ENCODE measurements at regions not wholly inside any gene's neighbourhood (a gene's known extent, or its start where the extent isn't known, plus 50 kb on each side); places are given as distances from the start of the nearest gene placed in this dataset.

- TF ChIP-seq CTCF (conservative IDR thresholded peaks at IDR 0.05; ENCODE audit: low read depth, low read length) (no peak), EZH2 (IDR thresholded peaks at IDR 0.05; ENCODE audit: low read length, unreplicated experiment) (no peak)
Measured at GRCh38 chr12:30573145-30573544, 122.5 kb downstream of the IPO8 start.
